ENCODE measurements at regions not wholly inside any gene's neighbourhood (a gene's known extent, or its start where the extent isn't known, plus 50 kb on each side); places are given as distances from the start of the nearest gene placed in this dataset.

- ATAC-seq = no peak
- BruUV-seq (replicated peaks) = no TSS peak
- intact Hi-C loops (cut with micrococcal nuclease; ENCODE audit: unreplicated experiment) (no loop called here), in situ Hi-C loops (cut with HindIII; ENCODE audit: low pct_unique_long_range_greater_than_20kb, low sequenced_read_pairs) (no loop called here)
- no peak for TF ChIP-seq REST (IDR thresholded peaks at IDR 0.05; ENCODE audit: insufficient read depth in 1 of 2, low read depth in 2 of 2, low read length in 1 of 2)
- TF ChIP-seq POLR2AphosphoS5 (IDR thresholded peaks at IDR 0.05; ENCODE audit: low read depth, low read length) = no peak
- TF ChIP-seq SIN3A (IDR thresholded peaks at IDR 0.05; ENCODE audit: borderline replicate concordance, insufficient read depth, low read depth, low read length) = no peak
- TF ChIP-seq CTCF (IDR thresholded peaks at IDR 0.05) = no peak
- ChIA-PET CTCF (no interaction called here), POLR2A (no interaction called here)
- H3K36me3 ChIP-seq (ENCODE audit: control insufficient read depth, insufficient read depth, low read length) = no peaks in the 10 kb centered on the region
- H3K27ac ChIP-seq (ENCODE audit: low read length) = no peak overlapping the region
- DNase-seq (ENCODE audit: low read depth, low spot score) = no peak
- H3K27me3 ChIP-seq (ENCODE audit: control insufficient read depth, insufficient read depth, low read length) = no peaks in the 10 kb centered on the region
- no peaks in the 10 kb centered on the region for H3K9me3 ChIP-seq (ENCODE audit: control insufficient read depth, insufficient read depth, low read depth, low read length)
- no peak overlapping the region for H3K4me3 ChIP-seq (ENCODE audit: low read depth in 2 of 2, low read length in 2 of 2)
- no peaks in the 10 kb centered on the region for H3K4me1 ChIP-seq (ENCODE audit: control insufficient read depth, insufficient read depth, low read length)
Measured at GRCh38 chr9:27801545-27801944, 228.3 kb upstream of the C9orf72 start.

- no TSS peak for BruUV-seq (replicated peaks)
- no peak for ATAC-seq
- Histone ChIP-seq H3K36me3 (ENCODE audit: control insufficient read depth, insufficient read depth, low read length) (no peaks in the 10 kb centered on the region), H3K27ac (ENCODE audit: low read length) (no peak overlapping the region), H3K27me3 (ENCODE audit: control insufficient read depth, insufficient read depth, low read length) (no peaks in the 10 kb centered on the region), H3K4me1 (ENCODE audit: control insufficient read depth, insufficient read depth, low read length) (no peaks in the 10 kb centered on the region), H3K9me3 (ENCODE audit: control insufficient read depth, insufficient read depth, low read depth, low read length) (no peaks in the 10 kb centered on the region), H3K4me3 (ENCODE audit: low read depth in 2 of 2, low read length in 2 of 2) (no peak overlapping the region)
- intact Hi-C loops (cut with micrococcal nuclease; ENCODE audit: unreplicated experiment) = no loop called here
- DNase-seq (ENCODE audit: low read depth, low spot score) = no peak
- POLR2A ChIA-PET = no interaction called here
- TF ChIP-seq POLR2AphosphoS5 (IDR thresholded peaks at IDR 0.05; ENCODE audit: low read depth, low read length) (no peak), CTCF (IDR thresholded peaks at IDR 0.05) (no peak), TCF7L2 (IDR thresholded peaks at IDR 0.05; ENCODE audit: low read depth, low read length) (no peak), REST (IDR thresholded peaks at IDR 0.05; ENCODE audit: insufficient read depth in 1 of 2, low read depth in 2 of 2, low read length in 1 of 2) (no peak), SIN3A (IDR thresholded peaks at IDR 0.05; ENCODE audit: borderline replicate concordance, insufficient read depth, low read depth, low read length) (no peak)
- in situ Hi-C loops (cut with HindIII; ENCODE audit: low pct_unique_long_range_greater_than_20kb, low sequenced_read_pairs) = no loop called here
- CTCF ChIA-PET = no interaction called here
Measured at GRCh38 chr9:27802418-27802817, 229.1 kb upstream of the C9orf72 start.
